Endothelial cell of umbilical vein (primary cell): ENCODE measurements at regions not wholly inside any gene's neighbourhood (a gene's known extent, or its start where the extent isn't known, plus 50 kb on each side); places are given as distances from the start of the nearest gene placed in this dataset.

Source experiments
- BruUV-seq: library from RNA; stranded (reverse); fragments of 400-500 nt; replicated peaks from 2 replicates; lab custom pipeline; 2021; lab: Mats Ljungman, UMichigan
- CTCF ChIA-PET: fragments of 300-600, 350-600 bp; sonication (Branson Sonifier 250); formaldehyde crosslinking; loops from one replicate; lab custom pipeline; 2021; ENCODE audit warnings: antibody characterized with exemption, inconsistent platforms; lab: Charles Lee
- POLR2A ChIA-PET: fragments of 300-600, 350-600 bp; sonication (Branson Sonifier 250); formaldehyde crosslinking; loops from one replicate; lab custom pipeline; 2021; ENCODE audit warnings: antibody characterized with exemption, inconsistent platforms; lab: Charles Lee
- DNase-seq: peaks from one replicate; pipeline ENCODE4 v3.0.0-alpha.2; 2011; ENCODE audit warnings: low read depth, low spot score
- FAIRE-seq: peaks from 2 replicates; lab custom pipeline; 2011; peaks lifted over from hg19 to GRCh38; lab: Jason Lieb, UNC
- H2AFZ ChIP-seq: 2 replicates; pipeline ENCODE4 v1.6.0; 2012; ENCODE audit warnings: low read depth, low read length, control low read depth, inconsistent platforms
- H3K27ac ChIP-seq: 2 replicates; pipeline ENCODE4 v1.5.1; 2011; ENCODE audit warnings: low read depth, mild to moderate bottlenecking, control low read depth, low read length, moderate library complexity; ENCODE audit not compliant: insufficient read depth
- H3K27me3 ChIP-seq, 2 experiments: 2 replicates each; pipeline versions ENCODE4 v1.6.0 to v1.6.1; 2011; ENCODE audit warnings: low read length in 2 of 2, mixed read lengths in 1 of 2; ENCODE audit not compliant: control insufficient read depth in 2 of 2, insufficient read depth in 2 of 2
- H3K36me3 ChIP-seq, 2 experiments: 2 replicates in 1 of 2; 3 replicates in 1 of 2; pipeline ENCODE4 v1.5.1; 2011; ENCODE audit warnings: low read length in 2 of 2, mild to moderate bottlenecking in 1 of 2, moderate library complexity in 1 of 2; ENCODE audit not compliant: control insufficient read depth in 2 of 2, insufficient read depth in 2 of 2; ENCODE audit errors: extremely low read depth in 1 of 2
- H3K4me1 ChIP-seq: 3 replicates; pipeline ENCODE4 v1.5.1; 2011; ENCODE audit warnings: mild to moderate bottlenecking, low read length; ENCODE audit not compliant: control insufficient read depth, insufficient read depth; ENCODE audit errors: extremely low read depth
- H3K4me2 ChIP-seq: 2 replicates; pipeline ENCODE4 v1.6.1; 2011; ENCODE audit warnings: low read length, control low read depth, mixed read lengths; ENCODE audit not compliant: insufficient read depth
- H3K4me3 ChIP-seq, 3 experiments: fragments of 200-600 bp in 1 of 3; sonication (generic), shearing (Covaris generic) in 1 of 3; replicated peaks in 1 of 3; 2 replicates each; pipeline ENCODE4 v1.5.1; 2011 to 2016; ENCODE audit warnings: control low read depth in 3 of 3, low read length in 3 of 3, mild to moderate bottlenecking in 2 of 3, inconsistent platforms in 1 of 3, low read depth in 1 of 3, moderate library complexity in 1 of 3; ENCODE audit not compliant: insufficient read depth in 1 of 3
- H3K79me2 ChIP-seq: 2 replicates; pipeline ENCODE4 v1.6.0; 2012; ENCODE audit warnings: low read length, inconsistent platforms; ENCODE audit not compliant: control insufficient read depth, insufficient read depth
- H3K9ac ChIP-seq: replicated peaks from 2 replicates; pipeline ENCODE3; 2011; ENCODE audit warnings: low read length, control low read depth; ENCODE audit not compliant: insufficient read depth; ENCODE audit errors: extremely low read depth
- H3K9me1 ChIP-seq: replicated peaks from 3 replicates; pipeline ENCODE4 v1.6.0; 2011; ENCODE audit warnings: mild to moderate bottlenecking, low read length; ENCODE audit not compliant: control insufficient read depth, insufficient read depth; ENCODE audit errors: extremely low read depth
- H3K9me3 ChIP-seq: replicated peaks from 2 replicates; pipeline ENCODE4 v1.5.1; 2012; ENCODE audit warnings: low read length, inconsistent platforms; ENCODE audit not compliant: control insufficient read depth, insufficient read depth
- H4K20me1 ChIP-seq: replicated peaks from 2 replicates; pipeline ENCODE3; 2011; ENCODE audit warnings: mild to moderate bottlenecking, low read length; ENCODE audit not compliant: control insufficient read depth, insufficient read depth; ENCODE audit errors: extremely low read depth
- CTCF ChIP-seq, 2 donors: IDR thresholded peaks; 1 replicate in 1 of 2; 2 replicates in 1 of 2; pipeline ENCODE4 v1.5.1; 2011; ENCODE audit warnings: low read length in 2 of 2, mild to moderate bottlenecking in 2 of 2, moderate library complexity in 2 of 2, control low read depth in 1 of 2, inconsistent platforms in 1 of 2, low read depth in 1 of 2; ENCODE audit not compliant: insufficient read depth in 1 of 2; ENCODE audit errors: extremely low read depth in 1 of 2
- EZH2 ChIP-seq: IDR thresholded peaks from 2 replicates; pipeline ENCODE4 v1.6.1; 2012; ENCODE audit warnings: borderline replicate concordance, low read depth, mild to moderate bottlenecking, moderate library complexity, low read length, inconsistent platforms; ENCODE audit not compliant: severe bottlenecking
- FOS ChIP-seq: IDR thresholded peaks from 2 replicates; pipeline ENCODE4 v1.6.1; 2011; ENCODE audit warnings: mild to moderate bottlenecking, low read length, moderate library complexity, borderline replicate concordance; ENCODE audit not compliant: insufficient read depth
- GATA2 ChIP-seq: IDR thresholded peaks from 2 replicates; pipeline ENCODE4 v1.7.0; 2011; ENCODE audit warnings: low read depth, mild to moderate bottlenecking, moderate library complexity, mixed read lengths, low read length; ENCODE audit not compliant: insufficient read length, insufficient read depth
- JUN ChIP-seq: IDR thresholded peaks from 2 replicates; pipeline ENCODE4 v1.6.1; 2011; ENCODE audit warnings: borderline replicate concordance, low read depth; ENCODE audit not compliant: insufficient read length, insufficient read depth
- MAX ChIP-seq: IDR thresholded peaks from 2 replicates; pipeline ENCODE4 v1.6.1; 2011; ENCODE audit not compliant: insufficient read depth, insufficient read length
- MYC ChIP-seq: IDR thresholded peaks from one replicate; pipeline ENCODE4 v1.6.1; 2011; ENCODE audit warnings: mild to moderate bottlenecking, low read depth, low read length
- POLR2A ChIP-seq: IDR thresholded peaks from 2 replicates; pipeline ENCODE4 v1.6.1; 2012; ENCODE audit warnings: low read depth, mild to moderate bottlenecking, control low read depth, low read length
- POLR2AphosphoS5 ChIP-seq: IDR thresholded peaks from 2 replicates; pipeline ENCODE4 v1.6.1; 2012; ENCODE audit warnings: low read depth, mild to moderate bottlenecking, control low read depth, low read length, moderate library complexity; ENCODE audit not compliant: insufficient read depth
- dilution Hi-C: fragments of 300-500 bp; cut with MboI; formaldehyde crosslinking; loops from one replicate; pipeline ENCODE4 v1.15.0; 2019; ENCODE audit warnings: low sequenced_read_pairs; ENCODE audit not compliant: extremely low pct_ligation_motif_present
- intact Hi-C: fragments of 100-400 bp; cut with micrococcal nuclease; formaldehyde crosslinking; loops from one replicate; pipeline ENCODE4 v1.10.0; 2022

- no peaks in the 10 kb centered on the region for H3K9me1 ChIP-seq
- CTCF ChIA-PET: interaction anchor here (0.7 to 2.0 kb wide), 5 partner anchors 10 to 54 kb away, joined by 3 to 8 read pairs (median 4); no protein-coding TSS in a partner anchor
- POLR2A ChIA-PET: interaction anchor here (0.6 kb wide), 1 partner anchor 18 kb away, joined by 3 read pairs; no protein-coding TSS in a partner anchor
- peaks cover 4% of the 10 kb centered on the region for H3K9me3 ChIP-seq
- no peak overlapping the region for H2AFZ ChIP-seq
- H3K27ac ChIP-seq: peak overlapping the region; percentile 99
- DNase-seq (peak; percentile 100), FAIRE-seq (peak; percentile 98)
- H3K79me2 ChIP-seq: no peaks in the 10 kb centered on the region
- no peaks in the 10 kb centered on the region for H4K20me1 ChIP-seq
- no peaks in the 10 kb centered on the region for H3K27me3 ChIP-seq
- no peaks in the 10 kb centered on the region for H3K36me3 ChIP-seq
- H3K4me3 ChIP-seq: peak overlapping the region in 1 of 3 experiments; percentile 1
- H3K4me2 ChIP-seq: peak overlapping the region; percentile 64
- peak overlapping the region; percentile 86 for H3K9ac ChIP-seq
- TF ChIP-seq JUN: peak; percentile 67
- TF ChIP-seq POLR2AphosphoS5: peak; percentile 97
- TF ChIP-seq EZH2: no peak
- TF ChIP-seq GATA2: peak; percentile 91
- peak; percentile 67 for TF ChIP-seq MYC
- TF ChIP-seq FOS: peak; percentile 95
- peak; percentile 65 for TF ChIP-seq POLR2A
- TF ChIP-seq MAX: peak; percentile 48
- TF ChIP-seq CTCF (IDR thresholded peaks at IDR 0.05; ENCODE audit: extremely low read depth in 1 of 2, insufficient read depth in 1 of 2, low read depth in 1 of 2, low read length in 2 of 2): no peak
- dilution Hi-C loops: no loop called here
- no TSS peak for BruUV-seq
- intact Hi-C loops: loop anchor here (1.0 to 5.0 kb wide), 8 partner anchors 9 to 1176 kb away; partner anchors contain the start of gene VCAN
- H3K4me1 ChIP-seq: peaks cover 28% of the 10 kb centered on the region
These were observed 128.1 kb upstream of the RPS23 start for GRCh38 chr5:82406205-82406773.
